AG09319 (cell line): ENCODE measurements at regions not wholly inside any gene's neighbourhood (a gene's known extent, or its start where the extent isn't known, plus 50 kb on each side); places are given as distances from the start of the nearest gene placed in this dataset.

ENCODE experiments used
- DNase-seq: peaks from one replicate; pipeline ENCODE4 v3.0.0-alpha.2; 2010; ENCODE audit warnings: low read depth; ENCODE audit errors: extremely low read depth
- CTCF ChIP-seq: IDR thresholded peaks from 2 replicates; pipeline ENCODE4 v1.5.1; 2011; ENCODE audit warnings: low read depth, mild to moderate bottlenecking, inconsistent platforms, low read length, moderate library complexity

- no peak for DNase-seq
- no peak for TF ChIP-seq CTCF
These were observed 105.4 kb downstream of the ETAA1 start for GRCh38 chr2:67502346-67503065.

GRCh38 chr2:67503066-67503795 lies 106.1 kb downstream of the ETAA1 start:
- DNase-seq, result no peak
- TF ChIP-seq CTCF, result no peak

- TF ChIP-seq CTCF, result no peak
- DNase-seq, result no peak
These were observed 113.6 kb downstream of the ETAA1 start for GRCh38 chr2:67510745-67511144.

- DNase-seq, result no peak
- no peak for TF ChIP-seq CTCF
These were observed 117.4 kb downstream of the ETAA1 start for GRCh38 chr2:67514515-67514914.

- no peak for DNase-seq
- TF ChIP-seq CTCF, result no peak
These were observed 117.9 kb downstream of the ETAA1 start for GRCh38 chr2:67515056-67515455.

GRCh38 chr2:67515538-67515937 lies 118.4 kb downstream of the ETAA1 start:
- TF ChIP-seq CTCF, result no peak
- DNase-seq, result no peak

GRCh38 chr2:67516362-67516761 lies 119.2 kb downstream of the ETAA1 start:
- TF ChIP-seq CTCF, result no peak
- DNase-seq, result no peak
